ENCODE measurements at regions not wholly inside any gene's neighbourhood (a gene's known extent, or its start where the extent isn't known, plus 50 kb on each side); places are given as distances from the start of the nearest gene placed in this dataset.
A peak's percentile ranks its signal among the peaks of the same experiment; 100 is the strongest.

DNA sequence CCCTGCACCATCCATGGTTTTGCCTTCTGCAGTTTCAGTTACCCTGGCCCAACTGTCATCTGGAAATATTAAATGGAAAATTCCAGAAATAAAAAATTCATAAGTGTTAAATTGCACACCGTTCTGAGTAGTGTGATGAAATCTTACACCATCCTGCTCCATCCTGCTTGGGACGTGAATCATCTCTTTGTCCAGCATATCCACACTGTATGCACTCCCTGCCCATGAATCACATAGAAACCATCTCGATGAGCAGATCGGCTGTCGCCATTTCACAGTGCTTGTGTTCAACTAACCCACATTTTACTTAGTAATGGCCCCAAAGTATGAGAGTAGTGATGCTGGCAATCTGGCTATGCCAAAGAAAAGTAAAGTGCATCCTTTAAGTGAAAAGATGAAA lies 105.9 kb upstream of the ID4 start:
- Mint-ChIP-seq H3K9me3 (ENCODE audit: low read depth) (peaks cover 17% of the 10 kb centered on the region), H3K27me3 (ENCODE audit: low read depth) (no peaks in the 10 kb centered on the region), H3K36me3 (ENCODE audit: low read depth) (peaks cover 4% of the 10 kb centered on the region), H3K4me3 (ENCODE audit: unreplicated experiment) (no peak overlapping the region), H3K27ac (ENCODE audit: unreplicated experiment) (peak overlapping the region; percentile 81), H3K4me1 (ENCODE audit: low read depth) (peaks cover 27% of the 10 kb centered on the region)
- TF ChIP-seq, protein P1, sequence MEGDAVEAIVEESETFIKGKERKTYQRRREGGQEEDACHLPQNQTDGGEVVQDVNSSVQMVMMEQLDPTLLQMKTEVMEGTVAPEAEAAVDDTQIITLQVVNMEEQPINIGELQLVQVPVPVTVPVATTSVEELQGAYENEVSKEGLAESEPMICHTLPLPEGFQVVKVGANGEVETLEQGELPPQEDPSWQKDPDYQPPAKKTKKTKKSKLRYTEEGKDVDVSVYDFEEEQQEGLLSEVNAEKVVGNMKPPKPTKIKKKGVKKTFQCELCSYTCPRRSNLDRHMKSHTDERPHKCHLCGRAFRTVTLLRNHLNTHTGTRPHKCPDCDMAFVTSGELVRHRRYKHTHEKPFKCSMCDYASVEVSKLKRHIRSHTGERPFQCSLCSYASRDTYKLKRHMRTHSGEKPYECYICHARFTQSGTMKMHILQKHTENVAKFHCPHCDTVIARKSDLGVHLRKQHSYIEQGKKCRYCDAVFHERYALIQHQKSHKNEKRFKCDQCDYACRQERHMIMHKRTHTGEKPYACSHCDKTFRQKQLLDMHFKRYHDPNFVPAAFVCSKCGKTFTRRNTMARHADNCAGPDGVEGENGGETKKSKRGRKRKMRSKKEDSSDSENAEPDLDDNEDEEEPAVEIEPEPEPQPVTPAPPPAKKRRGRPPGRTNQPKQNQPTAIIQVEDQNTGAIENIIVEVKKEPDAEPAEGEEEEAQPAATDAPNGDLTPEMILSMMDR (IDR thresholded peaks at IDR 0.05), result no peak
- DNase-seq (ENCODE audit: low spot score), result no peak

DNA sequence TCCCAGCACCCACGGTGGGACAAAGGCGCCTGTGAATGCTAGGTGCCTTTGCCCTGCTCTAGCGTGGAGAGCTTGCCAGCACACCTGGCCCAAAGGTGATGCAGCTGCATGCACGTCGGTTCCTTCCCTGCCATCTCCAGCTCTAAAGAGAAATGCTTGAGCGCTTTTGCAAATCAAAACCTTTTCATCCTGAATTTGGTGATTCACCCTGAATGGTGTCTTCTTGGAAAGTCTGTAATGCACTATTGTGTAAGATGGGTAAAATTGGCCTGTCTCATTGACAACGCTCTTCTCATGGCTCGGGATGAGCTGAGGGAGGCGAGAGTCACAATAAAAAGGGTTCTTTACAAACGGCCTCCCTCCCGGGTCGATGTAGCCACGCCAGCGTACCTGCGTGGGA lies 103.1 kb upstream of the ID4 start:
- no peak for DNase-seq (ENCODE audit: low spot score)
- Mint-ChIP-seq H3K4me1 (ENCODE audit: low read depth) (peaks cover 31% of the 10 kb centered on the region), H3K27me3 (ENCODE audit: low read depth) (no peaks in the 10 kb centered on the region), H3K9me3 (ENCODE audit: low read depth) (peaks cover 17% of the 10 kb centered on the region), H3K4me3 (ENCODE audit: unreplicated experiment) (no peak overlapping the region), H3K27ac (ENCODE audit: unreplicated experiment) (no peak overlapping the region), H3K36me3 (ENCODE audit: low read depth) (peaks cover 4% of the 10 kb centered on the region)
- TF ChIP-seq, protein P1 (IDR thresholded peaks at IDR 0.05), result no peak

DNA sequence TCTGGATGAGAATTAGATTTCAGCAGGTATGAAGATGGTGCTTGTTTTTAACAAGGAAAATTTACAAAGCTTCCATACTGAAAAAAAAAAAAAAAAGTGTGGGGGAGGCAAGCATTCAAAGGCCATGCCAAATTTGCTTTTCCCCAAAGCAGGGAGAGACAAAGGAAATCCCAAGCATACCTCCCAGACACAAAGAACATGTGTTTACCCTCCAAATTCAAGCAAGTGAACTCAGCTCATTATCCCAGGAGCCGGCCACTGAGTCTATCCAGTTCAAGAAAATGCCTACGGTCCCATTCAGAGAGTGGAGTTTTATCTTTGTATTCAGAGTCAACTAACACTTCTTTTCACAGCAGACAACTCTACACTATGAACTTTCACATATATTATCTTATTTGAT lies 102.7 kb upstream of the ID4 start:
- no peak overlapping the region for H3K4me3 Mint-ChIP-seq (ENCODE audit: unreplicated experiment)
- H3K36me3 Mint-ChIP-seq (ENCODE audit: low read depth), result peaks cover 4% of the 10 kb centered on the region
- H3K27ac Mint-ChIP-seq (ENCODE audit: unreplicated experiment), result no peak overlapping the region
- DNase-seq (ENCODE audit: low spot score), result no peak
- peaks cover 26% of the 10 kb centered on the region for H3K4me1 Mint-ChIP-seq (ENCODE audit: low read depth)
- TF ChIP-seq, protein P1 (IDR thresholded peaks at IDR 0.05), result no peak
- H3K9me3 Mint-ChIP-seq (ENCODE audit: low read depth), result peaks cover 17% of the 10 kb centered on the region
- H3K27me3 Mint-ChIP-seq (ENCODE audit: low read depth), result no peaks in the 10 kb centered on the region

DNA sequence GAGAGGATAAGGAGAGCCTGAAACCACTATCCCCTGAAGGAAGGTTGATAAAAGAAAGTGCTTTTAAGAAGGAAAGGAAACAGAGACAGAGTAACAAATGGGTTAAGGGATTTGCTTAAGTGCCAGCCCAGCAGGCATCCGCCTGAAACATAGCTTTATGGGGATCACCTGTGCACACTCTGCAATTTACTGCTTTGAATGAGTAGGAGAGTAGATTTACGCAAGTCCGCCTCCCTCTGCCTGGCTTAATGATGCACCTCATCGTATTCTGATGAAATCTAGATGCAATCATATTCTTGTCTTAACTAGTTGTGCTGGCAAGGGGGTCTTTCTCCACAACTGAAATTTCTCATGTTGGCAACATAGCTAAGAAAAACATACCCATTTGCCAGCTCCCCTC lies 101.1 kb upstream of the ID4 start:
- DNase-seq (ENCODE audit: low spot score), result no peak
- no peak overlapping the region for H3K27ac Mint-ChIP-seq (ENCODE audit: unreplicated experiment)
- peaks cover 25% of the 10 kb centered on the region for H3K4me1 Mint-ChIP-seq (ENCODE audit: low read depth)
- no peaks in the 10 kb centered on the region for H3K27me3 Mint-ChIP-seq (ENCODE audit: low read depth)
- TF ChIP-seq, protein P1 (IDR thresholded peaks at IDR 0.05), result no peak
- H3K4me3 Mint-ChIP-seq (ENCODE audit: unreplicated experiment), result no peak overlapping the region
- H3K36me3 Mint-ChIP-seq (ENCODE audit: low read depth), result peaks cover 4% of the 10 kb centered on the region
- peaks cover 8% of the 10 kb centered on the region for H3K9me3 Mint-ChIP-seq (ENCODE audit: low read depth)

DNA sequence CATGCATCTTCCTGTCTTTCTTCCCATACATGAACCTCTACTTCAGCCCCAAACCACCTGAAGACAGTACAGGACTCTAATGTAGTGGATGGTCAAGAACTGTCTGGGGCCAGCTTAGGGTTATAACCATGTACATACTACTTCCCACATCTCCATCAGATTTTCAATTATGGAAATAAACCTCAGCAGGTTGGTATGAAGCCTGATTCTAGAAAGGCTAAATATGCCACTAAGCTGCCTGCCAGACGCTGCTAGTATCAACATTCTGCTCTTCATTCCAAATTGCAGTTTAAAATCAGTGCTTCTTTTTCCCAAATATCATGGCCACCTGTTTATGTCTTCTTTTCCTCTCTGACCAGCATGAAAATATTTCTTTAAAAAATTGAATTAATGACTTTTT lies 99.2 kb upstream of the ID4 start:
- TF ChIP-seq, protein P1 (IDR thresholded peaks at IDR 0.05), result no peak
- no peaks in the 10 kb centered on the region for H3K9me3 Mint-ChIP-seq (ENCODE audit: low read depth)
- H3K27ac Mint-ChIP-seq (ENCODE audit: unreplicated experiment), result no peak overlapping the region
- peaks cover 16% of the 10 kb centered on the region for H3K4me1 Mint-ChIP-seq (ENCODE audit: low read depth)
- H3K27me3 Mint-ChIP-seq (ENCODE audit: low read depth), result no peaks in the 10 kb centered on the region
- DNase-seq (ENCODE audit: low spot score), result no peak
- no peak overlapping the region for H3K4me3 Mint-ChIP-seq (ENCODE audit: unreplicated experiment)
- no peaks in the 10 kb centered on the region for H3K36me3 Mint-ChIP-seq (ENCODE audit: low read depth)
